ENCODE measurements at regions not wholly inside any gene's neighbourhood (a gene's known extent, or its start where the extent isn't known, plus 50 kb on each side); places are given as distances from the start of the nearest gene placed in this dataset.

GRCh38 chr3:182375916-182376315 is 417.4 kb upstream of the ATP11B start:
- WGBS, result 96% methylated on average over 1 of the region's 1 CpG
- TF ChIP-seq ATF3 (IDR thresholded peaks at IDR 0.05) (no peak), YY1 (IDR thresholded peaks at IDR 0.05) (no peak), FOXA1 (IDR thresholded peaks at IDR 0.05) (no peak), FOXA2 (IDR thresholded peaks at IDR 0.05) (no peak), HNF4G (IDR thresholded peaks at IDR 0.05) (no peak), CTCF (IDR thresholded peaks at IDR 0.05; ENCODE audit: low read depth, low read length, missing input control) (no peak), MAX (IDR thresholded peaks at IDR 0.05) (no peak), EGR1 (IDR thresholded peaks at IDR 0.05; ENCODE audit: low read depth in 2 of 2) (no peak), JUND (IDR thresholded peaks at IDR 0.05) (no peak), GABPA (IDR thresholded peaks at IDR 0.05 in 1 of 2, conservative IDR thresholded peaks at IDR 0.05 in 1 of 2) (no peak), REST (IDR thresholded peaks at IDR 0.05) (no peak), RAD21 (IDR thresholded peaks at IDR 0.05) (no peak), SP1 (IDR thresholded peaks at IDR 0.05) (no peak), ZBTB33 (IDR thresholded peaks at IDR 0.05) (no peak), TAF1 (conservative IDR thresholded peaks at IDR 0.05) (no peak), NR2F2 (IDR thresholded peaks at IDR 0.05) (no peak), RXRA (IDR thresholded peaks at IDR 0.05) (no peak)
- Histone ChIP-seq H3K27ac (ENCODE audit: low read depth in 1 of 2, low read length in 2 of 2) (no peak overlapping the region), H3K9ac (ENCODE audit: low read depth in 1 of 2, low read length in 2 of 2) (no peak overlapping the region), H3K27me3 (ENCODE audit: control insufficient read depth in 4 of 4, insufficient read depth in 4 of 4, low read length in 3 of 4) (no peaks in the 10 kb centered on the region), H3K4me3 (ENCODE audit: low read depth in 1 of 3, low read length in 3 of 3) (no peak overlapping the region), H3K4me1 (ENCODE audit: control insufficient read depth in 4 of 4, insufficient read depth in 4 of 4, low read length in 3 of 4) (no peaks in the 10 kb centered on the region), H3K36me3 (ENCODE audit: control insufficient read depth in 4 of 4, insufficient read depth in 3 of 4, low read depth in 1 of 4, low read length in 3 of 4) (no peaks in the 10 kb centered on the region), H3K9me3 (ENCODE audit: control insufficient read depth in 4 of 4, low read length in 3 of 4) (no peaks in the 10 kb centered on the region)
- DNase-seq (ENCODE audit: low spot score), result no peak
